Right lobe of liver (tissue), 6 donors: ENCODE measurements at regions not wholly inside any gene's neighbourhood (a gene's known extent, or its start where the extent isn't known, plus 50 kb on each side); places are given as distances from the start of the nearest gene placed in this dataset.

Experiments
- ATAC-seq, 4 donors: fragments of 200-7000 bp; cut with Tn5 transposase; one replicate each; pipeline ENCODE4 v1.9.1; 2020; ENCODE audit warnings: mild to moderate bottlenecking in 4 of 4, moderate library complexity in 4 of 4
- DNase-seq, 3 donors: peaks; one replicate each; pipeline ENCODE4 v3.0.0-alpha.2; 2020
- H3K27ac ChIP-seq, 3 donors: fragments of 200-600 bp; one replicate each; pipeline ENCODE4 v1.8.0; 2022
- H3K27me3 ChIP-seq, 2 donors: fragments of 200-600 bp; one replicate each; pipeline ENCODE4 v1.8.0; 2022
- H3K36me3 ChIP-seq, 4 donors: fragments of 200-600 bp; sonication (generic) in 1 of 4; one replicate each; pipeline versions ENCODE4 v1.5.1 to v1.8.0; 2017 to 2022; ENCODE audit warnings: control low read depth in 1 of 4
- H3K4me1 ChIP-seq, 4 donors: fragments of 200-600 bp; sonication (generic) in 1 of 4; one replicate each; pipeline versions ENCODE4 v1.5.1 to v1.8.0; 2017 to 2022; ENCODE audit warnings: control low read depth in 1 of 4
- H3K4me3 ChIP-seq, 3 donors: fragments of 200-600 bp; one replicate each; pipeline ENCODE4 v1.8.0; 2022
- H3K9me3 ChIP-seq, 4 donors: fragments of 200-600 bp; sonication (generic) in 1 of 4; one replicate each; pipeline versions ENCODE4 v1.5.1 to v1.8.0; 2017 to 2022; ENCODE audit warnings: control low read depth in 1 of 4
- CTCF ChIP-seq, 4 donors: fragments of 200-600 bp in 3 of 4; fragments of 450-650 bp in 1 of 4; IDR thresholded peaks; one replicate each; pipeline versions ENCODE4 v1.5.1 to v1.8.0; 2016 to 2022; ENCODE audit warnings: antibody characterized with exemption in 4 of 4, mild to moderate bottlenecking in 2 of 4
- POLR2A ChIP-seq: fragments of 450-650 bp; IDR thresholded peaks from one replicate; pipeline ENCODE4 v1.6.1; 2017; ENCODE audit warnings: antibody characterized with exemption, mild to moderate bottlenecking
- WGBS: methylation state at CpG from one replicate; pipeline ENCODE4 v1.1.6; 2018; ENCODE audit warnings: low coverage, low lambda C conversion rate; ENCODE audit not compliant: insufficient coverage; ENCODE audit errors: missing lambda C conversion rate; 5-methylcytosine and 5-hydroxymethylcytosine counted together
- intact Hi-C, 2 donors: fragments of 100-400 bp; cut with DNase I; formaldehyde crosslinking; loops; one replicate each; pipeline versions ENCODE4 v1.11.2 to v1.14.1; 2022
- donor health status: DM: no; HTN: yes; CAD: no.
- donor health status: DM: no; HTN: no; CAD: no.
- donor health status: DM: no; HTN: no; CAD: no.
- donor health status: DM: no; HTN: yes; CAD: no.
- donor health status: DM: no; HTN: yes; CAD: no.

- Histone ChIP-seq H3K9me3 (no peaks in the 10 kb centered on the region), H3K36me3 (no peaks in the 10 kb centered on the region), H3K4me3 (no peak overlapping the region), H3K27ac (no peak overlapping the region), H3K27me3 (no peaks in the 10 kb centered on the region), H3K4me1 (no peaks in the 10 kb centered on the region)
- no peak for DNase-seq
- intact Hi-C loops = no loop called here
- ATAC-seq = no peak
- TF ChIP-seq CTCF (IDR thresholded peaks at IDR 0.05) (no peak), POLR2A (no peak)
- WGBS = 18% methylated on average over 2 of the region's 2 CpGs
Measured at GRCh38 chr18:24894880-24895279, 434.4 kb downstream of the HRH4 start.

GRCh38 chr18:24897461-24897860, 437.0 kb downstream of the HRH4 start:
- TF ChIP-seq CTCF (IDR thresholded peaks at IDR 0.05) (no peak), POLR2A (no peak)
- Histone ChIP-seq H3K4me1 (no peaks in the 10 kb centered on the region), H3K27me3 (no peaks in the 10 kb centered on the region), H3K4me3 (no peak overlapping the region), H3K36me3 (no peaks in the 10 kb centered on the region), H3K9me3 (no peaks in the 10 kb centered on the region), H3K27ac (no peak overlapping the region)
- intact Hi-C loops = no loop called here
- DNase-seq = no peak
- no peak for ATAC-seq
- WGBS = 85% methylated on average over 1 of the region's 1 CpG

GRCh38 chr18:24910221-24910620, 441.7 kb downstream of the ZNF521 start:
- TF ChIP-seq CTCF (IDR thresholded peaks at IDR 0.05) (no peak), POLR2A (no peak)
- no peaks in the 10 kb centered on the region for H3K4me1 ChIP-seq
- H3K36me3 ChIP-seq = no peaks in the 10 kb centered on the region
- no peaks in the 10 kb centered on the region for H3K27me3 ChIP-seq
- no peak overlapping the region for H3K4me3 ChIP-seq
- no peak for DNase-seq
- no peak for ATAC-seq
- H3K9me3 ChIP-seq = no peaks in the 10 kb centered on the region
- intact Hi-C loops = no loop called here
- H3K27ac ChIP-seq = no peak overlapping the region

GRCh38 chr18:24913507-24914170, 438.3 kb downstream of the ZNF521 start:
- 56% methylated on average over 3 of the region's 8 CpGs for WGBS

More at GRCh38 chr18:24913507-24914170, 438.3 kb downstream of the ZNF521 start:
- intact Hi-C loops = no loop called here
- DNase-seq (no peak), ATAC-seq (peak; percentile 41 to 75 (median 54))
- no peaks in the 10 kb centered on the region for H3K4me1 ChIP-seq
- H3K36me3 ChIP-seq = no peaks in the 10 kb centered on the region
- H3K4me3 ChIP-seq = no peak overlapping the region
- TF ChIP-seq POLR2A (no peak), CTCF (IDR thresholded peaks at IDR 0.05) (no peak)
- H3K9me3 ChIP-seq = no peaks in the 10 kb centered on the region
- H3K27ac ChIP-seq = no peak overlapping the region
- H3K27me3 ChIP-seq = no peaks in the 10 kb centered on the region
